H9 (cell line): ENCODE measurements at regions not wholly inside any gene's neighbourhood (a gene's known extent, or its start where the extent isn't known, plus 50 kb on each side); places are given as distances from the start of the nearest gene placed in this dataset.

Experiments used
- DNase-seq: peaks from one replicate; pipeline ENCODE4 v3.0.0-alpha.2; 2017
- H2AFZ ChIP-seq: one replicate; pipeline ENCODE4 v1.6.1; 2013; ENCODE audit warnings: mild to moderate bottlenecking, low read length, control low read depth, moderate library complexity
- H2AK5ac ChIP-seq: 2 replicates; pipeline ENCODE4 v1.6.1; 2013; ENCODE audit warnings: low read length, control low read depth, mixed read lengths; ENCODE audit not compliant: insufficient read length
- H2BK120ac ChIP-seq: one replicate; pipeline ENCODE4 v1.6.1; 2013; ENCODE audit warnings: low read depth, mild to moderate bottlenecking, low read length, control low read depth, inconsistent platforms; ENCODE audit not compliant: poor library complexity, severe bottlenecking
- H2BK12ac ChIP-seq: 2 replicates; pipeline ENCODE4 v1.6.1; 2013; ENCODE audit warnings: low read length, control low read depth, mixed read lengths, low read depth; ENCODE audit not compliant: insufficient read length
- H2BK15ac ChIP-seq: 2 replicates; pipeline ENCODE4 v1.6.1; 2013; ENCODE audit warnings: low read depth, low read length, control low read depth
- H2BK20ac ChIP-seq: one replicate; pipeline ENCODE4 v1.6.1; 2013; ENCODE audit warnings: low read depth, mild to moderate bottlenecking, low read length, control low read depth, inconsistent platforms; ENCODE audit not compliant: poor library complexity, severe bottlenecking
- H2BK5ac ChIP-seq: 2 replicates; pipeline ENCODE4 v1.6.1; 2013; ENCODE audit warnings: low read length, control low read depth, mixed read lengths; ENCODE audit not compliant: insufficient read length
- H3K14ac ChIP-seq: 2 replicates; pipeline ENCODE4 v1.6.1; 2013; ENCODE audit warnings: low read length, control low read depth; ENCODE audit not compliant: insufficient read depth
- H3K18ac ChIP-seq: 2 replicates; pipeline ENCODE4 v1.6.1; 2013; ENCODE audit warnings: low read depth, mild to moderate bottlenecking, mixed read lengths, low read length, control low read depth; ENCODE audit not compliant: insufficient read length
- H3K23ac ChIP-seq: 2 replicates; pipeline ENCODE4 v1.6.1; 2013; ENCODE audit warnings: low read length, control low read depth, mixed read lengths, low read depth; ENCODE audit not compliant: insufficient read length
- H3K23me2 ChIP-seq: 2 replicates; pipeline ENCODE4 v1.6.1; 2013; ENCODE audit warnings: low read depth, mild to moderate bottlenecking, mixed read lengths, low read length, control low read depth; ENCODE audit not compliant: insufficient read length, poor library complexity, severe bottlenecking
- H3K27ac ChIP-seq: 2 replicates; pipeline ENCODE4 v1.5.1; 2013; ENCODE audit warnings: low read length, control low read depth, mixed read lengths, low read depth; ENCODE audit not compliant: insufficient read length
- H3K27me3 ChIP-seq: 2 replicates; pipeline ENCODE4 v1.6.1; 2013; ENCODE audit warnings: low read length, control low read depth, inconsistent platforms; ENCODE audit not compliant: insufficient read depth
- H3K4ac ChIP-seq: 2 replicates; pipeline ENCODE4 v1.6.1; 2013; ENCODE audit warnings: low read depth, mild to moderate bottlenecking, control low read depth, inconsistent platforms, low read length, moderate library complexity
- H3K4me1 ChIP-seq: 2 replicates; pipeline ENCODE4 v1.6.1; 2013; ENCODE audit warnings: low read length, control low read depth, inconsistent platforms; ENCODE audit not compliant: insufficient read depth
- H3K4me2 ChIP-seq: 2 replicates; pipeline ENCODE4 v1.6.1; 2013; ENCODE audit warnings: low read length, control low read depth, mixed read lengths; ENCODE audit not compliant: insufficient read length, insufficient read depth
- H3K56ac ChIP-seq: 2 replicates; pipeline ENCODE4 v1.6.1; 2013; ENCODE audit warnings: low read depth, mild to moderate bottlenecking, mixed read lengths, low read length, control low read depth; ENCODE audit not compliant: insufficient read length
- H3K79me1 ChIP-seq: 2 replicates; pipeline ENCODE4 v1.6.1; 2013; ENCODE audit warnings: low read depth, mild to moderate bottlenecking, moderate library complexity, low read length, control low read depth, inconsistent platforms; ENCODE audit not compliant: insufficient read depth, poor library complexity, severe bottlenecking
- H3K79me2 ChIP-seq: 2 replicates; pipeline ENCODE4 v1.6.1; 2013; ENCODE audit warnings: low read length, control low read depth, inconsistent platforms; ENCODE audit not compliant: insufficient read depth
- H3K9ac ChIP-seq: 2 replicates; pipeline ENCODE4 v1.6.1; 2013; ENCODE audit warnings: low read length, control low read depth, mixed read lengths; ENCODE audit not compliant: insufficient read length; ENCODE audit errors: extremely low read depth
- H3K9me3 ChIP-seq: one replicate; pipeline ENCODE4 v1.6.1; 2013; ENCODE audit warnings: low read depth, low read length, inconsistent platforms; ENCODE audit not compliant: control insufficient read depth
- H3T11ph ChIP-seq: one replicate; pipeline ENCODE4 v1.6.1; 2013; ENCODE audit warnings: mild to moderate bottlenecking, low read length, control low read depth, inconsistent platforms
- H4K20me1 ChIP-seq: one replicate; pipeline ENCODE4 v1.6.1; 2013; ENCODE audit not compliant: control insufficient read depth, insufficient read length, insufficient read depth
- H4K5ac ChIP-seq: 2 replicates; pipeline ENCODE4 v1.6.1; 2013; ENCODE audit warnings: low read depth, mild to moderate bottlenecking, mixed read lengths, low read length, control low read depth; ENCODE audit not compliant: insufficient read length
- H4K8ac ChIP-seq: replicated peaks from 2 replicates; pipeline ENCODE4 v1.6.1; 2013; ENCODE audit warnings: low read length, control low read depth, mixed read lengths, low read depth; ENCODE audit not compliant: insufficient read length
- H4K91ac ChIP-seq: 2 replicates; pipeline ENCODE4 v1.6.1; 2013; ENCODE audit warnings: low read depth, mild to moderate bottlenecking, moderate library complexity, mixed read lengths, low read length, control low read depth; ENCODE audit not compliant: insufficient read length
- H3K27ac Mint-ChIP-seq, 3 experiments: 2 replicates in 2 of 3; 3 replicates in 1 of 3; pipeline ENCODE4 v1.8.0; 2020 to 2021; ENCODE audit warnings: mixed read lengths in 3 of 3, mild to moderate bottlenecking in 1 of 3, moderate library complexity in 1 of 3
- H3K27me3 Mint-ChIP-seq: 2 replicates; pipeline ENCODE4 v1.8.0; 2021; ENCODE audit warnings: low read depth, mild to moderate bottlenecking, moderate library complexity, mixed read lengths
- H3K36me3 Mint-ChIP-seq, 3 experiments: 2 replicates in 2 of 3; 3 replicates in 1 of 3; pipeline ENCODE4 v1.8.0; 2020 to 2021; ENCODE audit warnings: low read depth in 3 of 3, mixed read lengths in 3 of 3; ENCODE audit not compliant: insufficient read depth in 1 of 3
- H3K4me1 Mint-ChIP-seq, 2 experiments: 2 replicates each; pipeline ENCODE4 v1.8.0; 2020; ENCODE audit warnings: mixed read lengths in 2 of 2
- H3K4me3 Mint-ChIP-seq, 2 experiments: 2 replicates in 1 of 2; 3 replicates in 1 of 2; pipeline ENCODE4 v1.8.0; 2020 to 2021; ENCODE audit warnings: mild to moderate bottlenecking in 2 of 2, mixed read lengths in 2 of 2, moderate library complexity in 1 of 2
- H3K9me3 Mint-ChIP-seq, 2 experiments: 2 replicates in 1 of 2; 3 replicates in 1 of 2; pipeline ENCODE4 v1.8.0; 2020; ENCODE audit warnings: mild to moderate bottlenecking in 2 of 2, mixed read lengths in 2 of 2, moderate library complexity in 1 of 2
- WGBS: extraction: QIAGEN DNeasy Blood & Tissue Kit; methylation state at CpG from one replicate; pipeline ENCODE4 v1.1.7; 2013; ENCODE audit warnings: missing lambda C conversion rate, low lambda C conversion rate, mixed read lengths; ENCODE audit not compliant: insufficient read length; ENCODE audit errors: extremely low coverage; 5-methylcytosine and 5-hydroxymethylcytosine counted together
- TF ChIP-seq, protein P1 (sequence below): fragments of 200-600 bp; sonication (generic); conservative IDR thresholded peaks from 3 replicates; pipeline ENCODE4 v1.8.0; 2021; ENCODE audit warnings: antibody characterized with exemption, mild to moderate bottlenecking

- H3K4me1 ChIP-seq: no peaks in the 10 kb centered on the region; the same call in 1 of the 2 replicates
- H4K20me1 ChIP-seq: no peaks in the 10 kb centered on the region
- no CpG with 5 or more reads among the region's 8 CpGs for WGBS
- H3K79me2 ChIP-seq: no peaks in the 10 kb centered on the region
- no peak overlapping the region for H3K14ac ChIP-seq
- no peak overlapping the region for H4K91ac ChIP-seq
- no peak overlapping the region for H2BK20ac ChIP-seq
- Mint-ChIP-seq H3K4me1 (peaks cover 10 to 16% of the 10 kb centered on the region in 2 experiments), H3K9me3 (no peaks in the 10 kb centered on the region), H3K27me3 (no peaks in the 10 kb centered on the region), H3K4me3 (no peak overlapping the region), H3K36me3 (no peaks in the 10 kb centered on the region), H3K27ac (no peak overlapping the region)
- H3K23me2 ChIP-seq: no peaks in the 10 kb centered on the region
- no peak overlapping the region for H2BK15ac ChIP-seq
- H3K4ac ChIP-seq: no peak overlapping the region
- no peak overlapping the region for H3K56ac ChIP-seq
- H3K23ac ChIP-seq: no peak overlapping the region
- no peaks in the 10 kb centered on the region for H3K9me3 ChIP-seq
- no peaks in the 10 kb centered on the region for H3K27me3 ChIP-seq
- no peak overlapping the region for H2AK5ac ChIP-seq
- H2AFZ ChIP-seq: no peak overlapping the region
- H3K18ac ChIP-seq: no peak overlapping the region
- no peak overlapping the region for H3K4me2 ChIP-seq
- DNase-seq: peak; percentile 49
- no peak overlapping the region for H3T11ph ChIP-seq
- no peak overlapping the region for H2BK120ac ChIP-seq
- no peak overlapping the region for H2BK5ac ChIP-seq
- no peak overlapping the region for H4K8ac ChIP-seq
- no peak overlapping the region for H3K27ac ChIP-seq
- no peak overlapping the region for H2BK12ac ChIP-seq
- H4K5ac ChIP-seq: no peak overlapping the region
- TF ChIP-seq, protein P1, sequence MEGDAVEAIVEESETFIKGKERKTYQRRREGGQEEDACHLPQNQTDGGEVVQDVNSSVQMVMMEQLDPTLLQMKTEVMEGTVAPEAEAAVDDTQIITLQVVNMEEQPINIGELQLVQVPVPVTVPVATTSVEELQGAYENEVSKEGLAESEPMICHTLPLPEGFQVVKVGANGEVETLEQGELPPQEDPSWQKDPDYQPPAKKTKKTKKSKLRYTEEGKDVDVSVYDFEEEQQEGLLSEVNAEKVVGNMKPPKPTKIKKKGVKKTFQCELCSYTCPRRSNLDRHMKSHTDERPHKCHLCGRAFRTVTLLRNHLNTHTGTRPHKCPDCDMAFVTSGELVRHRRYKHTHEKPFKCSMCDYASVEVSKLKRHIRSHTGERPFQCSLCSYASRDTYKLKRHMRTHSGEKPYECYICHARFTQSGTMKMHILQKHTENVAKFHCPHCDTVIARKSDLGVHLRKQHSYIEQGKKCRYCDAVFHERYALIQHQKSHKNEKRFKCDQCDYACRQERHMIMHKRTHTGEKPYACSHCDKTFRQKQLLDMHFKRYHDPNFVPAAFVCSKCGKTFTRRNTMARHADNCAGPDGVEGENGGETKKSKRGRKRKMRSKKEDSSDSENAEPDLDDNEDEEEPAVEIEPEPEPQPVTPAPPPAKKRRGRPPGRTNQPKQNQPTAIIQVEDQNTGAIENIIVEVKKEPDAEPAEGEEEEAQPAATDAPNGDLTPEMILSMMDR: peak; percentile 79
- no peak overlapping the region for H3K9ac ChIP-seq
- H3K79me1 ChIP-seq: no peaks in the 10 kb centered on the region
Observed at GRCh38 chr15:97745481-97746071, 214.9 kb upstream of the ARRDC4 start.
